B cell (primary cell): ENCODE measurements at regions not wholly inside any gene's neighbourhood (a gene's known extent, or its start where the extent isn't known, plus 50 kb on each side); places are given as distances from the start of the nearest gene placed in this dataset.

ENCODE experiments used
- CTCF ChIP-seq: fragments of 200-600 bp; IDR thresholded peaks from one replicate; pipeline ENCODE4 v1.8.0; 2022; ENCODE audit warnings: antibody characterized with exemption, mild to moderate bottlenecking
- EZH2 ChIP-seq: IDR thresholded peaks from 2 replicates; pipeline ENCODE4 v1.6.1; 2012; ENCODE audit warnings: borderline replicate concordance, low read depth, mild to moderate bottlenecking, moderate library complexity, low read length; ENCODE audit not compliant: insufficient read depth, poor library complexity, severe bottlenecking

- no peak for TF ChIP-seq CTCF
- no peak for TF ChIP-seq EZH2
These were observed 102.3 kb upstream of the GNG12 start for GRCh38 chr1:67935560-67935959.
